Mesothelial cell of epicardium (in vitro differentiated cells): ENCODE measurements at regions not wholly inside any gene's neighbourhood (a gene's known extent, or its start where the extent isn't known, plus 50 kb on each side); places are given as distances from the start of the nearest gene placed in this dataset.

ENCODE experiments used
- DNase-seq, 2 experiments: peaks; one replicate each; pipeline ENCODE4 v3.0.0; 2021; ENCODE audit warnings: low spot score in 2 of 2; ENCODE audit not compliant: unreplicated experiment in 2 of 2
- H3K27ac Mint-ChIP-seq: 2 replicates; pipeline ENCODE4 v1.8.0; 2021; ENCODE audit warnings: mixed read lengths
- H3K27me3 Mint-ChIP-seq: 2 replicates; pipeline ENCODE4 v1.8.0; 2021; ENCODE audit warnings: low read depth, mixed read lengths
- H3K36me3 Mint-ChIP-seq: 2 replicates; pipeline ENCODE4 v1.8.0; 2021; ENCODE audit warnings: mixed read lengths
- H3K4me1 Mint-ChIP-seq: 2 replicates; pipeline ENCODE4 v1.8.0; 2021; ENCODE audit warnings: mixed read lengths
- H3K4me3 Mint-ChIP-seq: 2 replicates; pipeline ENCODE4 v1.8.0; 2021; ENCODE audit warnings: mild to moderate bottlenecking, moderate library complexity, mixed read lengths
- H3K9me3 Mint-ChIP-seq: 2 replicates; pipeline ENCODE4 v1.8.0; 2021; ENCODE audit warnings: mixed read lengths
- CTCF ChIP-seq: fragments of 200-600 bp; sonication (generic); IDR thresholded peaks from one replicate; pipeline ENCODE4 v1.5.0; 2021; ENCODE audit warnings: antibody characterized with exemption; ENCODE audit not compliant: unreplicated experiment

- H3K27me3 Mint-ChIP-seq = no peaks in the 10 kb centered on the region
- H3K27ac Mint-ChIP-seq = no peak overlapping the region
- peaks cover 14% of the 10 kb centered on the region for H3K4me1 Mint-ChIP-seq
- H3K9me3 Mint-ChIP-seq = no peaks in the 10 kb centered on the region
- H3K36me3 Mint-ChIP-seq = no peaks in the 10 kb centered on the region
- no peak overlapping the region for H3K4me3 Mint-ChIP-seq
- peak in 1 of 2 experiments; percentile 11 for DNase-seq
- no peak for TF ChIP-seq CTCF
Measured at GRCh38 chr17:77354420-77354669, 213.6 kb downstream of the SEC14L1 start.

DNA sequence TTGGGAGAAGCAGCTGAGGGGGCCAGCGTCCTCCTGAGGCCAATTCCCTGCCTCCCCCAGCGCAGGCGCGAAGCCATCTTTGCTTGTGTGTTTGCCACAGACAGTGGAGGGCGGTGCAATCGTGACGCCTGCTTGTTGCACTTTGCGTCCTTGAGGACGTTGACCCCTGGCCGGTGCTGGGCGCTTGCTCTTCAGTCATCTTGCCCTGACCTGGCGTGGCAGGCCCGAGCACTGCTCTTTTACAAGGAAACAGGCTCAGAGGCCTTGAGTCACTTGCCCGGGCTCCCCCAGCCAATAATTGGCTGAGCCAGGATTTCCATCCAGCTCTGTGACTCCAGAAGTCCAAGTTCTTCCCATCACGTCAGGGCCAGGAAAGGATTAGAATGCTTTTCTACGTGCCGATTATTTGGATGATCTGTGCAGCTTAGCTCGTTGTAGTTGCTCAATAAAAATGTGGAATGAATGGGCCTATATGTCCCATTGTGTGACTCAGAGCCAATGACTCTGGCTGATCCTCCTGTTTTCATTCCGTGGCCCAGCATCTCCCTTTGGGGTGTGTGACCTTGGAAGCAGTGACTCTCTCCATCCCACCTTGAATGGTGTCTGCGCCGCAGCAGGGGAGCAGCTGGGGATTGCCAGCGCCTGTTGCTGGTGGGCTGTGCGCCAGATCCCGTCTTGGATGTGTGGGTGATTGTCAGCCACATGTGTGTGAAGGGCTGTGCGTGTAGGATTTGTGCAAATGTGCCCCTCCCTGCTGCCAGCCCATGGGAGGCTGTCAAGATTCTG is 214.1 kb downstream of the SEC14L1 start:
- Mint-ChIP-seq H3K4me1 (peaks cover 14% of the 10 kb centered on the region), H3K27ac (no peak overlapping the region), H3K9me3 (no peaks in the 10 kb centered on the region), H3K4me3 (no peak overlapping the region), H3K36me3 (no peaks in the 10 kb centered on the region), H3K27me3 (no peaks in the 10 kb centered on the region)
- peak in 1 of 2 experiments; percentile 33 for DNase-seq
- TF ChIP-seq CTCF = no peak

- H3K4me3 Mint-ChIP-seq = no peak overlapping the region
Measured at GRCh38 chr17:77356109-77356689, 215.4 kb downstream of the SEC14L1 start.

DNA sequence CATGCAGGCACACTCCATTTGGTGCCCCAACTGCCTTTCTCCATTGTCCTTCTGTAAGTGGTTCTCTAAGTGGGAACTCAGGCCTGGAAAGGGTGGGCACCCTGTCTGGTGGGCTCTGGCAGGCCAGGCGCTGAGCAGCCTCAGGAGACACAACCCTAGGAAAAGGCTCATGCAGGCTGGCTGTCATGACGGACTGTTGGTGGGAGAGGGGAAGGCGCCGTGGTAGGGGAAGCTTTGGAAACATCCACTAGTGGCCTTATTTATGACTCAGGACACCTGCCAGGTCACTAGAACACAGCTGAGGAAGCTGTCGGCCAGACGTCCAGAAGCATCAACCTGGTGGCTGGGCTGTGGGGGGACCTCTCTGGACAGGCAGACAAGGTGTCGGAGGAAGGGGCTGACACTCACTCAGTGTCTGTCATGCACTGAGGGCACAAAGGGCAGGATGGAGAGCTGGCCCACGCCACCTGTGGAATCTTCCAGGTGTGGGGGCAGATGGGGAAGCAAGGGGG is 216.0 kb downstream of the SEC14L1 start:
- H3K4me3 Mint-ChIP-seq = no peak overlapping the region
- TF ChIP-seq CTCF = no peak
- H3K27ac Mint-ChIP-seq = peak overlapping the region; percentile 85
- H3K9me3 Mint-ChIP-seq = no peaks in the 10 kb centered on the region
- DNase-seq = peak in 1 of 2 experiments; percentile 34
- H3K27me3 Mint-ChIP-seq = no peaks in the 10 kb centered on the region
- H3K4me1 Mint-ChIP-seq = peaks cover 3% of the 10 kb centered on the region
- H3K36me3 Mint-ChIP-seq = no peaks in the 10 kb centered on the region

More at GRCh38 chr17:77356109-77356689, 215.4 kb downstream of the SEC14L1 start:
- Mint-ChIP-seq H3K27me3 (no peaks in the 10 kb centered on the region), H3K27ac (peak overlapping the region; percentile 85), H3K9me3 (no peaks in the 10 kb centered on the region), H3K36me3 (no peaks in the 10 kb centered on the region), H3K4me1 (peaks cover 9% of the 10 kb centered on the region)
- DNase-seq = peak in 1 of 2 experiments; percentile 34
- no peak for TF ChIP-seq CTCF

DNA sequence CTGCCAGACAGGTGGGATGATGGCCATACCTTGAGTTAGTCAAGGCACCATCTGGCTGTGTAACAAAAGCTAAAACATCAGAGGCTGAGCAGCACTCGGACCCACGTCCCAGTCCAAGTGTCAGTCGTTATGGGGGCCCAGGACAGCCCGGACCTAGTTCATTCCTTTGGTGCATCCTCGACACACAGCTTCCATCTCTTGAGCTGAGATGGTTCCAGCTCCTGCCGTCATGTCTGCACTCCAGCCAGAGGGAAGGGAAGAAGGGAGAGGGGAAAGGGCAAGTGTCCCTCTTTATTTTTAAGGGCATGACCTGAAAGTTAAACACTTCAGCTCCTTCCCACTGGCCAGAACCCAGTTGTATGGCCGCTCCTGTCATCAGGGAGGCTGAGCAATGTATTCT is 218.0 kb downstream of the SEC14L1 start:
- no peaks in the 10 kb centered on the region for H3K27me3 Mint-ChIP-seq
- no peak overlapping the region for H3K27ac Mint-ChIP-seq
- H3K4me1 Mint-ChIP-seq = peaks cover 6% of the 10 kb centered on the region
- peak in 1 of 2 experiments; percentile 28 for DNase-seq
- no peaks in the 10 kb centered on the region for H3K36me3 Mint-ChIP-seq
- no peak overlapping the region for H3K4me3 Mint-ChIP-seq
- H3K9me3 Mint-ChIP-seq = no peaks in the 10 kb centered on the region
- TF ChIP-seq CTCF = no peak
